K562 (cell line): ENCODE measurements at regions not wholly inside any gene's neighbourhood (a gene's known extent, or its start where the extent isn't known, plus 50 kb on each side); places are given as distances from the start of the nearest gene placed in this dataset.
A peak's percentile ranks its signal among the peaks of the same experiment; 100 is the strongest.

Source experiments
- ATAC-seq: fragments of 200-7000 bp; cut with Tn5 transposase; 3 replicates; pipeline ENCODE4 v1.9.1; 2020; ENCODE audit warnings: moderate library complexity
- BruUV-seq: library from RNA; stranded (reverse); fragments of 400-500 nt; replicated peaks from 2 replicates; lab custom pipeline; 2021; lab: Mats Ljungman, UMichigan
- CTCF ChIA-PET: fragments of 300-600 bp; formaldehyde crosslinking; extraction: SDS; loops from one replicate; lab custom pipeline; 2021; ENCODE audit warnings: low intra/inter-chr PET ratio; lab: Yijun Ruan, JAX
- POLR2A ChIA-PET: fragments of 300-600, 350-650 bp; sonication (Branson Sonifier 250); formaldehyde crosslinking; extraction: SDS; loops from one replicate; lab custom pipeline; 2021; ENCODE audit warnings: antibody characterized with exemption, inconsistent platforms; lab: Yijun Ruan, JAX
- DNase-seq, 4 experiments: peaks; one replicate each; pipeline versions ENCODE4 v3.0.0 to v3.0.0-alpha.2; 2011 to 2018; ENCODE audit warnings: low spot score in 3 of 4, mixed read lengths in 3 of 4; ENCODE audit errors: extremely low read depth in 1 of 4
- FAIRE-seq: peaks from 2 replicates; lab custom pipeline; 2011; peaks lifted over from hg19 to GRCh38; lab: Jason Lieb, UNC
- H2AFZ ChIP-seq: 2 replicates; pipeline ENCODE4 v1.6.0; 2011; ENCODE audit warnings: low read depth, low read length, control low read depth, inconsistent platforms
- H3K27ac ChIP-seq: fragments of 200-600 bp; 3 replicates; pipeline ENCODE4 v1.8.0; 2011; ENCODE audit warnings: low read depth, mild to moderate bottlenecking, control low read depth, inconsistent platforms, low read length, moderate library complexity, mixed read lengths; ENCODE audit errors: extremely low read depth
- H3K27me3 ChIP-seq, 2 experiments: fragments of 300-600 bp in 1 of 2; 2 replicates in 1 of 2; 3 replicates in 1 of 2; pipeline versions ENCODE4 v1.6.0 to v1.8.0; 2011; ENCODE audit warnings: inconsistent platforms in 2 of 2, low read length in 2 of 2, mild to moderate bottlenecking in 1 of 2, mixed read lengths in 1 of 2, moderate library complexity in 1 of 2; ENCODE audit not compliant: control insufficient read depth in 2 of 2, insufficient read depth in 2 of 2
- H3K36me3 ChIP-seq: fragments of 300-600 bp; 3 replicates; pipeline ENCODE4 v1.8.0; 2011; ENCODE audit warnings: mild to moderate bottlenecking, low read length, inconsistent platforms; ENCODE audit not compliant: control insufficient read depth, insufficient read depth
- H3K4me1 ChIP-seq, 2 experiments: fragments of 200-600 bp in 1 of 2; replicated peaks in 1 of 2; 2 replicates in 1 of 2; 3 replicates in 1 of 2; pipeline versions ENCODE4 v1.5.1 to v1.8.0; 2011; ENCODE audit warnings: inconsistent platforms in 2 of 2, low read length in 2 of 2, mild to moderate bottlenecking in 1 of 2, mixed read lengths in 1 of 2, moderate library complexity in 1 of 2; ENCODE audit not compliant: control insufficient read depth in 2 of 2, insufficient read depth in 2 of 2
- H3K4me2 ChIP-seq: 2 replicates; pipeline ENCODE4 v1.6.1; 2011; ENCODE audit warnings: low read length, control low read depth, inconsistent platforms, mixed read lengths; ENCODE audit not compliant: insufficient read depth
- H3K4me3 ChIP-seq: fragments of 200-600 bp; sonication (generic), shearing (Covaris generic); 2 replicates; pipeline ENCODE4 v1.5.1; 2016; ENCODE audit warnings: control low read depth, inconsistent platforms
- H3K79me2 ChIP-seq: fragments of 200-600 bp; 3 replicates; pipeline ENCODE4 v1.8.0; 2011; ENCODE audit warnings: low read length, inconsistent platforms; ENCODE audit not compliant: control insufficient read depth, insufficient read depth
- H3K9ac ChIP-seq, 2 experiments: 2 replicates each; pipeline versions ENCODE4 v1.6.0 to v1.6.1; 2011; ENCODE audit warnings: low read depth in 2 of 2, low read length in 2 of 2, control low read depth in 1 of 2, inconsistent platforms in 1 of 2, mild to moderate bottlenecking in 1 of 2, mixed read lengths in 1 of 2; ENCODE audit not compliant: insufficient read depth in 1 of 2
- H3K9me1 ChIP-seq: one replicate; pipeline ENCODE4 v1.6.0; 2011; ENCODE audit warnings: inconsistent platforms, mild to moderate bottlenecking, low read length, moderate library complexity; ENCODE audit not compliant: control insufficient read depth, insufficient read depth
- H3K9me3 ChIP-seq: replicated peaks from 2 replicates; pipeline ENCODE4 v1.5.1; 2011; ENCODE audit warnings: low read depth, low read length, inconsistent platforms; ENCODE audit not compliant: control insufficient read depth, insufficient read depth
- H4K20me1 ChIP-seq: replicated peaks from 2 replicates; pipeline ENCODE4 v1.6.1; 2011; ENCODE audit warnings: low read length, inconsistent platforms, mixed read lengths; ENCODE audit not compliant: control insufficient read depth, insufficient read depth
- BMI1 ChIP-seq: fragments of 150-350 bp; IDR thresholded peaks from 2 replicates; pipeline ENCODE4 v1.6.1; 2014; ENCODE audit warnings: low read length
- HSF4 ChIP-seq: fragments of 250-450 bp; sonication (Bioruptor Pico); IDR thresholded peaks from 2 replicates; pipeline ENCODE4 v2.1.2; 2022; ENCODE audit warnings: mild to moderate bottlenecking, moderate library complexity, borderline replicate concordance
- KLF10 ChIP-seq: fragments of 250-450 bp; sonication (Bioruptor Pico); IDR thresholded peaks from 2 replicates; pipeline ENCODE4 v1.6.1; 2021; ENCODE audit warnings: matching md5 sums
- KLF6 ChIP-seq: fragments of 250-450 bp; sonication (Bioruptor Pico); IDR thresholded peaks from 2 replicates; pipeline ENCODE4 v1.4.0; 2020; ENCODE audit warnings: mild to moderate bottlenecking, moderate library complexity, borderline replicate concordance
- PTRF ChIP-seq: fragments of 450-650 bp; IDR thresholded peaks from 2 replicates; pipeline ENCODE4 v1.6.1; 2016; ENCODE audit warnings: mild to moderate bottlenecking, missing genetic modification characterization, missing compliant biosample characterization
- RFX1 ChIP-seq: fragments of 450-650 bp; IDR thresholded peaks from 2 replicates; pipeline ENCODE4 v1.6.1; 2016; ENCODE audit warnings: mild to moderate bottlenecking, moderate library complexity
- STAT5A ChIP-seq: IDR thresholded peaks from 2 replicates; pipeline ENCODE4 v1.6.1; 2012; ENCODE audit warnings: low read length, inconsistent platforms, borderline replicate concordance
- TBL1XR1 ChIP-seq, 2 experiments: IDR thresholded peaks; 2 replicates each; pipeline ENCODE4 v1.6.1; 2012; ENCODE audit warnings: improper control_type of control experiment in 2 of 2, low read length in 2 of 2, mild to moderate bottlenecking in 1 of 2
- ZNF311 ChIP-seq: fragments of 250-450 bp; sonication (Bioruptor Pico); IDR thresholded peaks from 2 replicates; pipeline ENCODE4 v1.4.0; 2020; ENCODE audit warnings: mild to moderate bottlenecking, moderate library complexity
- WGBS: fragments of 100-300 bp; shearing (Covaris generic); methylation state at CpG from one replicate; pipeline ENCODE4 v1.1.6; 2016; ENCODE audit warnings: low coverage, mixed read lengths; ENCODE audit not compliant: insufficient coverage; ENCODE audit errors: missing lambda C conversion rate; 5-methylcytosine and 5-hydroxymethylcytosine counted together
- in situ Hi-C: fragments of 300-500 bp; cut with MboI; formaldehyde crosslinking; loops from 4 replicates; pipeline ENCODE4 v1.15.0; 2018; ENCODE audit warnings: inconsistent platforms, mixed read lengths
- intact Hi-C: fragments of 100-400 bp; cut with micrococcal nuclease; formaldehyde crosslinking; loops from 2 replicates; pipeline ENCODE4 v1.14.2; 2022

- TF ChIP-seq ZNF311 (CRISPR knock-in tag) (no peak), TBL1XR1 (IDR thresholded peaks at IDR 0.05; ENCODE audit: low read length in 2 of 2) (no peak), HSF4 (no peak), KLF10 (no peak), KLF6 (CRISPR knock-in tag) (no peak), PTRF (tag) (no peak), STAT5A (no peak)
Measured at GRCh38 chr22:49104434-49104833, 723.2 kb downstream of the BRD1 start (continued).

- in situ Hi-C loops: no loop called here
Measured at GRCh38 chr22:49103314-49104059, 724.2 kb downstream of the BRD1 start.

More at GRCh38 chr22:49103314-49104059, 724.2 kb downstream of the BRD1 start:
- intact Hi-C loops: no loop called here
- no peak for TF ChIP-seq BMI1
- peak; percentile 52 for TF ChIP-seq RFX1
- Histone ChIP-seq H3K9me1 (no peaks in the 10 kb centered on the region), H3K4me1 (no peaks in the 10 kb centered on the region), H3K4me3 (no peak overlapping the region), H3K9ac (no peak overlapping the region), H3K27ac (no peak overlapping the region), H3K4me2 (no peak overlapping the region), H3K36me3 (no peaks in the 10 kb centered on the region), H2AFZ (no peak overlapping the region), H3K27me3 (peaks cover 2 to 37% of the 10 kb centered on the region in 2 experiments; a peak in 3 of 5 replicates), H3K9me3 (no peaks in the 10 kb centered on the region), H4K20me1 (no peaks in the 10 kb centered on the region; the same call in 1 of the 2 replicates), H3K79me2 (no peaks in the 10 kb centered on the region)
- FAIRE-seq (no peak), DNase-seq (no peak), ATAC-seq (no peak)
- BruUV-seq: no TSS peak
- CTCF ChIA-PET: no interaction called here
- POLR2A ChIA-PET: no interaction called here
- WGBS: 1% methylated on average over 15 of the region's 15 CpGs
